Right hindlimb (tissue), 1 donor: ENCODE measurements at regions not wholly inside any gene's neighbourhood (a gene's known extent, or its start where the extent isn't known, plus 50 kb on each side); places are given as distances from the start of the nearest gene placed in this dataset.
"Not testable (repeated sequence)": the region's sequence is repeated elsewhere in the genome, so short reads cannot be mapped to it uniquely, and the experiment has no call there.

Experiments used
- DNase-seq: peaks from one replicate; pipeline ENCODE4 v3.0.0-alpha.2; 2018

DNA sequence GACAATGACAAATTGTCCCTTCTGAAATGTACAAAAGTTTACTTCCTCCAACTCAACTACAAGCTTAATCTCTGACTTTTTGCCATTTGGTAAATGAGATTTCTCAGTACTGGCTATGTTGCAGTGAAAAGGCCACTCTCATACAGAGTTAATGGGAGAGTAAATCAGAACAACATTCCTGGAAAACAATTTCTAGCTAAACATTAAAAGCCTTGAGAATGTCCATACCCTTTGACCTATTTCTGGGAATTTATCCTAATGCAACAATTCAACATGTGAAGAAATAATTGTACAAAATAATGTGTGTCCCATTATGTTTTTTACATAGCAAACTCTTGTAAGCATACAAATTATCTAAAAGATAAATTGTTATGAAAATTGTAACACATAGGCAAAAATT is 56.3 kb upstream of the SPEF2 start:
- DNase-seq, result no peak

DNA sequence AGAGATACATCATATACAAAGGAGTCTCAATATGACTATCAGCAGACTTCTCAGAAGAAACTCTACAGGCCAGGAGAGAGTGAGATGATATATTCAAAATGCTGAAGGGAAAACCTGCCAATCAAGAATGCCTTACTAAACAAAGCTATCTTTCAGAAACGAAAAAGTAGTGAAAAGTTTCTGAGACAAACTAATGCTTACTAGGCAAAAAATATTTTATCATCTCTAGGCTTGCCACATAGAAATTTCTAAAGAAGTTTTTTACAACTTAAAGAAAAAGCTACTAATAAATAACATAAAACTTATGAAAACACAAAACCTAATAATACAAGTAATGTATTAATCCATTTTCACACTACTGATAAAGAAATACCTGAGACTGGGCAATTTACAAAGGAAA is 59.9 kb upstream of the SPEF2 start:
- no peak for DNase-seq

GRCh38 chr5:35557199-35557598 is 60.5 kb upstream of the SPEF2 start:
- DNase-seq, result no peak

DNA sequence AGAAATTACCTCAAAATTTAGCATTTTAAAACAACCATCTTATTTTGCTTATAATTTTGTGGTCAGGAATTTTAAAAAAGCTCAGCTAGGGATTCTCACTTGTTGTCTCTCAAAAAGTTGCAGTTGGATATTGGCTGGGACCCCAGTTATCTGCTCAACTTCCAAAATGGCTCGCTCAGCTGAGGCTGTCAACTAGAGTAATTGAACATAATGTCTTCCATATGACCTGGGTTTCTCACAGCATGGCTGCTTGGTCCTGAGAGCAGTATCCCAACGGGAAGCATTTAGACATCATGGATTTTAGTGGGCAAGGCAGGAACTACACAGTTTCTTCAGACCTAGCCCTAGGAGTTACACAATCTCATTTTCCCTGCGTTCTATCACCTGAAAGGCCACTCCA is 63.6 kb upstream of the SPEF2 start:
- peak; percentile 35 for DNase-seq

DNA sequence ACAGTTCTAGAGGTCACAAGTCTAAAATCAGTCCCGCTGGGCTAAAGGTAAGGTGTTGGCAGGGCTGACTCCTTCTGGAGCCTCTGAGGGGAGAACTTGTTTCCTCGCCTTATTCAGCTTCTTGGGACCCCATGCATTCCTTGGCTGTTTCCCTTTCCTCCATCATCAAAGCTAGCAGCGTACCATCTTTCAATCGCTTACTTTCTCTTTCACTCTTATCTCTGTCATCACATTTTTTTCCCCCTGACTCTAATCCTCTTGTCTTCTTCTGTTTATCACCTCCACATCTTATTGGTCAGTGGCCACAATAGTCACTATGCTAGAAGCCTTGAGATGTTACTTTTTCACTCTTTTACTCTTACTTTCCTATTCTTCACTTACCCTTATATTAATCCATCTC is 72.5 kb upstream of the SPEF2 start:
- no peak for DNase-seq

DNA sequence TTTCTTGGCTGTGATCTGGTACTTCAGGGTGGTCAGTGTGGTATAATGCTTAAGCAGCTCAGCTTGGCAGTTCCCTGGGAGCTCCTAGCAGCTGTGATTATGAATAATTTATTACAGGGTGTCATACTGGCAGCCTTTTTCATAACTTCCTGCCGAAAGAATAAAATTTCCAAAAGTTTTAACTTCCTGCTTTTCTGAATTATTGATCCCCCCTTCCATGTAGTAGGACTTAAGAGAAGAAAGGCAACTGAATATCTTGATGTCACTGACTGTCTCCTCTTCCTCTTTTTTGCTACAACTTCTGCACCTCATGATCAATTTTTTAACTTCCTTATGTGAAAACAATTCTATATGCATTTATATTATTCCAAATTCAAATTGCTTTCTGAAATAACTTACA is 74.3 kb upstream of the SPEF2 start:
- DNase-seq, result no peak

DNA sequence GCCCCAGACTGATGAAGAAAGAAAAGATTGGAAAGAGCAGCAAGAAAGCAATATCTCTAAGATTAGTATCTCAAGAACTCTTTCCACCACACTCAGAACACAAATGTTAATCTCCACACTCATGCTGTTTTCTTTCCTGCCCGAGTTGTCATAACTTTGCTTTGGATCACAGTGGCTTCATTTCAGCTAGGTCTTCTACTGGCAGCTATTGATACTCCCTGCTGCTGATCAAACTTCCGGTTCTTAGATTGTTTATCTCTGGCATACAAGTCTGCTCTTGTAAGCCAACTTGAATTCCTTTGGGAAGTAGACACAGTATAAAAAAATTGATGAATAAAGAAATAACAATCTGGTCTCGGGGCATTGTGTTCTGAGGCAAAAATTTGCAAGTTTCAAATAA is 77.7 kb upstream of the SPEF2 start:
- no peak for DNase-seq

DNA sequence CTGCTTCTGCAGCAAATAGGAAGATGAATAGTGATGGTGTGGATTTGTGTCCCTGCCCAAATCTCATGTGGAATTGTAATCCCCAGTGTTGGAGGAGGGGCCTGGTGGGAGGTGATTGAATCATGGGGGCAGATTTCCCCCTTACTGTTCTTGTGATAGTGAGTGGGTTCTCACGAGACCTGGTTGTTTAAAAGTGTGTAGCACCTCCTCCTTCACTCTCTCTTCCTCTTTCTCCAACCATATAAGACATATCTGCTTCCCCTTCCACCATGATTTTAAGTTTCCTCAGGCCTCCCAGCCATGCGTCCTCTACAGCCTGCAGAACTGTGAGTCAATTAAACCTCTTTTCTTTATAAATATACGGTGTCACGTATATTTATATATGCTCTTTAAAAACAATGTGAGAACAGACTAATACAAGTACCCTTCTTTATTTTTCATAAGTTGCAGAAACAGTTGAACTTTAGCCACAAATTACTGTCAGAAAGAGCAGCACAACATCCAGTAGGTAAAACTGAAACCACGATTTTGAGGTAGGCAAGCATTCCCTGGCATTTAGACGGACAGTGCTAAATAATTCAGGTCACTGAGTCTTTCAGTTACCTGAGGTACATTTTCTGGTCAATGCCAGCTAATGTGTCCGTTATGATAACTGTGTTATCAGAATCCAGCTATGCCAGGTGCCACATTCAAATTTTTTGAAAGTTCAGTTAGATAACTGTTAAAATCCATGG is 79.3 kb upstream of the SPEF2 start:
- no peak for DNase-seq

GRCh38 chr5:35533156-35533555 is 84.5 kb upstream of the SPEF2 start:
- no peak for DNase-seq

DNA sequence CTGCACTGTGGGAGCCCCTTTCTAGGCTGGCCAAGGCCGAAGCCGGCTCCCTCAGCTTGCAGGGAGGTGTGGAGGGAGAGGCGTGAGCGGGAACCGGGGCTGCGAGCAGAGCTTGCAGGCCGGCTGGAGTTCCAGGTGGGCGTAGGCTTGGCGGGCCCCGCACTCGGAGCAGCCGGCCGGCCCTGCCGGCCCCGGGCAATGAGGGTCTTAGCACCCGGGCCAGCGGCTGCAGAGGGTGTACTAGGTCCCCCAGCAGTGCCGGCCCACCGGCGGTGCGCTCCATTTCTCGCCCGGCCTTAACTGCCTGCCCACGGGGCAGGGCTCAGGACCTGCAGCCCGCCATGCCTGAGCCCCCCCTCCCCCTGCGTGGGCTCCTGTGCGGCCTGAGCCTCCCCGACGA is 86.1 kb upstream of the SPEF2 start:
- not testable (repeated sequence) for DNase-seq

- no peak for DNase-seq
Observed at GRCh38 chr5:35518104-35518503, 99.6 kb upstream of the SPEF2 start.

DNA sequence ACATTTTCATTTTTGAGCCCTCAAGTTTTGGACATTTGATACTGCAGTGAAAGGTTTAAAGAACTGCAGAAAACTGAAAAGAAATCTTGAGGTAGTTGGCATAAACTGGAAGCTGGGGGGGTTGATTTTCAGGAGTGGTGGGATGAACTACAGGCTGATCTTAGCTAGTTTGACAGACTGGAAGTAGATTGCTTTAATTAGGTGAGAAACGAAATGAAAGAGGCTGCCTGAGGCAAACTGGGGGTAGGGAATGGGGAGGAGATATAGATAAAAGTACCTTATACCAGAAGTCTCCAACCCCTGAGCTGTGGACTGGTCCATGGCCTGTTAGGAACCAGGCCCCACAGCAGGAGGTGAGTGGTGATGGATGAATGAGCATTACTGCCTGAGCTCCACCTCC is 101.4 kb upstream of the SPEF2 start:
- DNase-seq, result no peak

GRCh38 chr5:35513612-35514011 is 104.1 kb upstream of the SPEF2 start:
- no peak for DNase-seq

GRCh38 chr5:35502206-35502605 is 115.5 kb upstream of the SPEF2 start:
- DNase-seq, result no peak

DNA sequence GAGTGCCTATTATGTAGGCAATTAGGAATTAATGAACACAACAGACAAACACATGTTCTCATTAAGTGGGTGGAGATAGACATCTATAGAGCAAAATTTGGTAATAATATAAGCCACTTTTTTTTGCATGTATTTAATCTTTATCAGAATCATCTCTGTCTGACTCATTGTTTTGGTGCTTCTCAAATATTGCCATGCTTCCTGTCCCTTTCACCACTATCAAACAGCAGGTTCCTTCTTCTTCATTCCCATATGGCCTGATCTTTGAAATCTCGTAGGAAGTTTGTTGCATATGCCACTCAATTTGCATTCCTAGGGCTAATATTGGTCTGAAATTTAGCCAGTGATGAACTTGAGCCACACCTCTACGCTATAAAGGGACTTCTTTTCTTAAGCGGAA is 128.9 kb upstream of the SPEF2 start:
- no peak for DNase-seq

DNA sequence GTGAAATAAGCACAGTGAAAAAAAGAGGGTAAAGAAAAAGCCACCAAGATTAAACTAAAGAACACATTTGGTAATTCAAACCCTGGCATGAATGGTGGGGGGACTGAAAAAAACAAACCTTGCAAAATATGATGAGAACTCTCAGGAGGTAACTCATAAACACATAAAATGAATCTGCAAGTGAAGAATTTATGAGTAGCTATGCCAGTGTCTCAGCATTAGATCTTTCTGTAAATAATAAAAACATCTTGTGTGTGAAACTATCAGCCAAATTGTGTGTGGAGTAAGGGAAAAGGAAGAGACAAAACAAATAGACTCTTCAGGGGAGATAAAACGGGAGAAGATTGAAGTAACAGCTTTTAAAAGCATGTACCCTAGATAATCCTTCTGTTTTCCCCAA is 129.6 kb upstream of the SPEF2 start:
- no peak for DNase-seq

DNA sequence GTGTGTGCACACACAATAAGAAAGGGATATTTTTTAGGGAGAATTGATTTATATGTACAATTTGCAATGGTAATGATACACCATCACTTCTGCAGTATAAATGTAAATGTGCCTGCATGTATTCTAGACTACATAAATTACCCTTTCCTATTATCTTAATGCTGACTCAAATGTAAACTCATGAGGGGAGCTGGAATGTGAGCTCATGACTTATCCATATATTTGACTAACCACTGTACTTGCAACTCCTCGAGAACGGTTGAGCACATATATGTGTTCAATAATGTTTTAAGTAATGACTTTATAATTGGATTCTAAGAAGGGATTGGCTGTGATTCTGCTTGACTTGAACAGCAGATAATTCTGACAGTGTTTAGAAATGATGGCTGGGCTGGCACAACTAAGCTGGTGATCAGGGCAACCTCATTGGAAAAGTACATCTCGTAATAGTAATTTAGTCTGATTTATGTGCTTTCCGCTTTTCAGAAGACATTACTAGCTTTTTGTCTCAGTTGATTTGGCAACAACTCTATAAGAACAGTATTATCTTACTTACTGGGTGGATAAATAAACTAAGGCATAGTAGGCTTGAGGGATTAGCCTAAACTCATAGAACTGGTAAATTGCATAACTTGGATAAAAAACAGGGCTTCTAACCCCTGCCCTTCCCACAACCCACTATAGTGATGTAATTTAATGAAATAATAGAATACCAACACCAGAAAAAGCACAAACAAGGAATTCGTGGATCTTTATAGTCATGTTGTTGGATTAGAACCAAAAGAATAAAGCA is 130.2 kb upstream of the SPEF2 start:
- no peak for DNase-seq

DNA sequence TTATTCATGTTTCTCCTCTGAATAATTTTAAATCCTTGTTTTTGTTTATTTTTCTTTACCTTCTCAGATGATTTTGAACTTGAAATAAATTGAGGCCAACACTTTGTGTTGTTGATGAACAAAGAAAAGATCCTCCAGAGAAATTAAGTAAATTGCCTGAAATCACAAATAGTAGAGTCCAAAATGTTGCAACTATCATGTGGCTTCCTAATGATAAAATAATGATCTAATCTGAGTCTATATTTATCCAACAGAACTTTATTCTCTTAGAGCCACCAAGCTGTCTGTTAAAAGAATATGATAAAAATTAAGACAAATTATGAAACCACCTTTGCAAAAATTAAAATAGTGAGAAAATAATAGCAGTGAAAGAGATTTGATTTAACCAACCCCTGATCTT is 132.2 kb upstream of the SPEF2 start:
- no peak for DNase-seq

GRCh38 chr5:35484241-35484640 is 133.4 kb upstream of the SPEF2 start:
- DNase-seq, result no peak

- DNase-seq, result no peak
Observed at GRCh38 chr5:35483780-35484179, 133.9 kb upstream of the SPEF2 start.

- no peak for DNase-seq
Observed at GRCh38 chr5:35483191-35483590, 134.5 kb upstream of the SPEF2 start.

GRCh38 chr5:35482167-35482755 is 135.4 kb upstream of the SPEF2 start:
- no peak for DNase-seq

- no peak for DNase-seq
Observed at GRCh38 chr5:35478856-35479682, 138.6 kb upstream of the SPEF2 start.
